Tibial nerve (tissue), 4 donors: ENCODE measurements at regions not wholly inside any gene's neighbourhood (a gene's known extent, or its start where the extent isn't known, plus 50 kb on each side); places are given as distances from the start of the nearest gene placed in this dataset.

Experiments used
- DNase-seq, 2 donors: peaks; one replicate each; pipeline ENCODE4 v3.0.0-alpha.2; 2019; ENCODE audit warnings: low spot score in 2 of 2
- H3K27ac ChIP-seq, 4 donors: fragments of 200-600 bp; sonication (generic) in 3 of 4; one replicate each; pipeline ENCODE4 v1.5.1; 2017 to 2019; ENCODE audit warnings: mild to moderate bottlenecking in 1 of 4
- H3K27me3 ChIP-seq, 2 donors: fragments of 200-600 bp; sonication (generic) in 1 of 2; one replicate each; pipeline versions ENCODE4 v1.5.1 to v1.6.0; 2017 to 2019
- H3K36me3 ChIP-seq, 3 donors: fragments of 200-600 bp; sonication (generic); one replicate each; pipeline ENCODE4 v1.5.1; 2018 to 2019
- H3K4me1 ChIP-seq, 4 donors: fragments of 200-600 bp; sonication (generic) in 3 of 4; one replicate each; pipeline ENCODE4 v1.5.1; 2017 to 2019
- H3K4me3 ChIP-seq, 4 donors: fragments of 200-600 bp; sonication (generic) in 3 of 4; one replicate each; pipeline ENCODE4 v1.5.1; 2017 to 2019; ENCODE audit warnings: mild to moderate bottlenecking in 1 of 4, moderate library complexity in 1 of 4
- H3K9me3 ChIP-seq, 4 donors: fragments of 200-600 bp; sonication (generic) in 3 of 4; one replicate each; pipeline ENCODE4 v1.5.1; 2017 to 2019
- EP300 ChIP-seq, 2 donors: sonication (generic); formaldehyde crosslinking; IDR thresholded peaks; one replicate each; pipeline ENCODE4 v1.6.1; 2017; ENCODE audit warnings: antibody characterized with exemption in 2 of 2, mild to moderate bottlenecking in 1 of 2
- POLR2A ChIP-seq, 2 donors: fragments of 450-650 bp; IDR thresholded peaks; one replicate each; pipeline ENCODE4 v1.6.1; 2017; ENCODE audit warnings: antibody characterized with exemption in 2 of 2, mild to moderate bottlenecking in 2 of 2, moderate library complexity in 2 of 2
- WGBS, 2 donors: methylation state at CpG; one replicate each; pipeline ENCODE4 v1.1.5; 2018; 5-methylcytosine and 5-hydroxymethylcytosine counted together
- TF ChIP-seq, protein P1 (sequence below), 5 experiments: fragments of 200-600 bp in 3 of 5; fragments of 450-650 bp in 2 of 5; sonication (generic) in 3 of 5; IDR thresholded peaks; one replicate each; pipeline ENCODE4 v1.5.1; 2016 to 2019; ENCODE audit warnings: antibody characterized with exemption in 5 of 5, mild to moderate bottlenecking in 3 of 5, moderate library complexity in 2 of 5

DNA sequence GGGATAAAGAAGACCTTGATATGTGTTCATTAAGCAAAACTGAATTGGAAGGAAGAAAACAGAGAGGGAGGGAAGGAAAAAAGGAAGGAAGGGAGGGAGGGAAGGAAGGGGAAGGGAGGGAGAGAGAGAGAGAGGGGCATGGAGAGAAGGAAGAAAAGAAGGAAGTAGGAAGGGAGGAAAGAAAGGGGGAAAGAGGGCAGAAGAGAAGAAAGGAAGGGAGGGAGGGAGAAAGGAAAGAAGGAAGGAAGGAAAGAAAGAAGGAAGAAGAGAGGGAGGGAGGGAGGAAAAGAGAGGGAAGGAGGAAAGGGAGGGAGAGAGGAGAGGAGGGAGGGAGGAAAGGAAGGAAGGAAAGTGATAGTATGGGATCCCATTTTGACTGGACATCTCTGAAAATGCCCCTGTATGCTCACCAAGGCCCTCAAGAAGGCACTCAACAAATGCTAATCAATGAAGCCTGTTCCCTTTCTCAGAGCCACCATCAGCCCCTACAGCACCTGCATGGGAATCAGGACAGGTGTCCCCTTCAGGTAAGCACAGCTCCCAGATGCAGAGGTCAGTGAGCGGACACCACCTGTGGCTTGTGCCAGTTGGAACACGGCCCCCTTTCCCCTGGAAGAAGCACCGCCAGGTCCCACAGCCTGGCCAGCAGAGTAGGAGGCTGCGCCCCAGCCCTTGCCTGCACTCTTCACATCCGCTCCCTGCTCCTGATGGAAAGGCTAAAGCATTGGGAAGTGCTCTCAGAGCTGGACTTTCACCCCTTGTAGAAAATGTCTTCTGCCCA is 161.4 kb upstream of the DIO3 start:
- H3K27ac ChIP-seq, result no peak overlapping the region
- TF ChIP-seq, protein P1, sequence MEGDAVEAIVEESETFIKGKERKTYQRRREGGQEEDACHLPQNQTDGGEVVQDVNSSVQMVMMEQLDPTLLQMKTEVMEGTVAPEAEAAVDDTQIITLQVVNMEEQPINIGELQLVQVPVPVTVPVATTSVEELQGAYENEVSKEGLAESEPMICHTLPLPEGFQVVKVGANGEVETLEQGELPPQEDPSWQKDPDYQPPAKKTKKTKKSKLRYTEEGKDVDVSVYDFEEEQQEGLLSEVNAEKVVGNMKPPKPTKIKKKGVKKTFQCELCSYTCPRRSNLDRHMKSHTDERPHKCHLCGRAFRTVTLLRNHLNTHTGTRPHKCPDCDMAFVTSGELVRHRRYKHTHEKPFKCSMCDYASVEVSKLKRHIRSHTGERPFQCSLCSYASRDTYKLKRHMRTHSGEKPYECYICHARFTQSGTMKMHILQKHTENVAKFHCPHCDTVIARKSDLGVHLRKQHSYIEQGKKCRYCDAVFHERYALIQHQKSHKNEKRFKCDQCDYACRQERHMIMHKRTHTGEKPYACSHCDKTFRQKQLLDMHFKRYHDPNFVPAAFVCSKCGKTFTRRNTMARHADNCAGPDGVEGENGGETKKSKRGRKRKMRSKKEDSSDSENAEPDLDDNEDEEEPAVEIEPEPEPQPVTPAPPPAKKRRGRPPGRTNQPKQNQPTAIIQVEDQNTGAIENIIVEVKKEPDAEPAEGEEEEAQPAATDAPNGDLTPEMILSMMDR (IDR thresholded peaks at IDR 0.05), result no peak
- TF ChIP-seq EP300 (IDR thresholded peaks at IDR 0.05), result no peak
- TF ChIP-seq POLR2A (IDR thresholded peaks at IDR 0.05), result no peak
- H3K4me1 ChIP-seq, result peaks cover 0 to 11% (median 0%) of the 10 kb centered on the region in 4 donors
- H3K9me3 ChIP-seq, result no peaks in the 10 kb centered on the region
- DNase-seq, result no peak
- 90 to 93% methylated on average over 5 of the region's 5 CpGs for WGBS, 2 donors
- no peak overlapping the region for H3K4me3 ChIP-seq
- H3K27me3 ChIP-seq, result no peaks in the 10 kb centered on the region
- H3K36me3 ChIP-seq, result no peaks in the 10 kb centered on the region

DNA sequence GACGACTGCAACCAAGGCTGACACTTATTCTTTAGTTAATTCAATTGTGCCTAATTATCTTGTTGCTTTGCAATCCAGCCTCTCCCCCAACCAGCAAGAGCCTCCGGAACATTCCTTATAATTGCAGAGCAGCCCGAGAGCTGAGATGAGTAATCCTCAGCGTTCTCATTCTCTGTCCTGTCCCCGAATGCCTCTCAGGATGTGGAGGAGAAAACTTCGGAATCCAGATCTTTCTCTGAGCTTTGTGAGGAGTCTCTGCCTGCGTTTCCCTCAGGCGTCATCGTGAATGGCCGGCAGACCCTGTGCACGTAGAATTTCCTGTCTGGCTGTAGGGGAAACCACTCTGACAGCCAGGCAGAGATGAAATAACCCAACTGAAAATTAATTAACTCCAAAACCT is 160.5 kb upstream of the DIO3 start:
- Histone ChIP-seq H3K4me3 (no peak overlapping the region), H3K4me1 (peaks cover 0 to 11% (median 2%) of the 10 kb centered on the region in 4 donors), H3K27ac (no peak overlapping the region), H3K36me3 (no peaks in the 10 kb centered on the region), H3K9me3 (no peaks in the 10 kb centered on the region), H3K27me3 (no peaks in the 10 kb centered on the region)
- TF ChIP-seq POLR2A (IDR thresholded peaks at IDR 0.05) (no peak), EP300 (IDR thresholded peaks at IDR 0.05) (no peak)
- TF ChIP-seq, protein P1 (IDR thresholded peaks at IDR 0.05), result no peak
- DNase-seq, result no peak
- WGBS, 2 donors, result 5% methylated on average over 11 of the region's 11 CpGs

DNA sequence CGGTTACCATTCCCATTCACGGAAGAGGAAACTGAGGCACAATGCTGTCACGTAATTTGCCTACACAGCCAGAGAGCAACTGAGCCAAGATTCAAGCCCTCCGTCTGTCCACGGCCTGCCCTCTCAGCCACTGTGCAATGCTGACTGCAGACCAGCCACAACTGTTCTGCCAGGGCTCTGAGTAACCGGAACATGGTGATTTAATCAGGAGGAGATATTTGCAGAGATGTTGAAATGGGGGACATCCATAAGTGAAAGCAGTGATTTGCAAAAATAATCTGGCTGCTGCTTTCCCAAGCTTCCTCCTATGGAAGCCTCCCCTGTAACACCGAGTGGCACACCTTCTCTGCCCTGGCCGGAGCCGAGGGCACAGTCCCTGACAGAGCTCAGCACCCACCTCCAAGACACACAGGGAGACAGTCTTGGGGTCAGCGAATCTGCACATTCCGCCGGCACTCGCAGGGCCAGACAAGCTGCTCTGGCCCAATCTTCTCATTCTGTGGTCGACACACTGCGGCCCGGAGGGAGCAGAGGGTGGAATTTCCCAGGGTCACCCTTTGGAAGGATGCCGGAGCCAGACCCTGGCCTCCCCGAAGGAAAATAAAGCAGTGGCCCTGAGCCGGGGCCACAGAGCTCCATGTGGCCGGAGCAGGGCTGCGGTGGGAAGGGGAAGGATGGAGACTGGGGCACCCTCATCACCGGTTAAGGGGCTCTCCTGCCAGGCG is 158.2 kb upstream of the DIO3 start:
- Histone ChIP-seq H3K27ac (no peak overlapping the region), H3K4me3 (no peak overlapping the region), H3K36me3 (no peaks in the 10 kb centered on the region), H3K4me1 (peaks cover 0 to 21% (median 3%) of the 10 kb centered on the region in 4 donors), H3K9me3 (no peaks in the 10 kb centered on the region), H3K27me3 (peaks cover 0 to 4% of the 10 kb centered on the region in 2 donors)
- TF ChIP-seq EP300 (IDR thresholded peaks at IDR 0.05) (no peak), POLR2A (IDR thresholded peaks at IDR 0.05) (no peak)
- TF ChIP-seq, protein P1 (IDR thresholded peaks at IDR 0.05), result no peak
- WGBS, 2 donors, result 63 to 88% methylated on average over 23 of the region's 23 CpGs
- DNase-seq, result no peak

DNA sequence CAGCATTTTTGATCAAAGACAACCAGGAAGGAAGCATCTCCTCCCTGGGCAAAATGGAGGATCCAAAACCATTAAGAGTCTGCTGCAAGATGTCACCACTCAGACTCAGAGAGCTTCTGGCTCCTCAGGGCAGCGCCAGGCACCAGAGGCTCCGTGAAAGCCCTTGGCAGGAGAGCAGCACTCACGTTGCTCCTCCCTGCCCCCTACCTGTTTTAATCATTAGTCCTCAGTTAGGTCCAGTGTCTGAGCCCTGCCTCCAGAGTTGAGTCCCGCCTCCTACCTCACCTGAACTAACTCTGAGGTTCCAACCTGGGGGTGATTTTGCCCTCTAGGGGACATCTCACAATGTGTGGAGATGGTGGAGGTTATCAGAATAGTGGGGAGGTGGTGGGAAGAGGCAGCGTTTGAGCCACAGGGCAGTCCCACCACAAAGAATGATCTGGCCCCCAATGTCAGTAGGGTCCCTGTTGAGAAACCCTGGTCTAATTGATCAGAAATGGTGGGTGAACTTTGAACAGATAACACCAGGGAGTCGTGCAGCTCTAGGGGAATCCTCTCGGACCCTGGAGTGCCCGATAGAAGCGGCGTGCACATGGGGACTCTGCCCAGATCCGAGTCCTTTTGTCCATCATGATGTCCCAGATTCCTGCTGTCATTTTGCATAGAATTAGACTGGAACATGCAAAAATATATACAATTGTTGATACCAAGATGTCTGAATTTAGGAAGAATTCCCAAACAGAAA is 156.7 kb upstream of the DIO3 start:
- Histone ChIP-seq H3K9me3 (no peaks in the 10 kb centered on the region), H3K36me3 (no peaks in the 10 kb centered on the region), H3K4me1 (peaks cover 0 to 26% (median 3%) of the 10 kb centered on the region in 4 donors), H3K4me3 (no peak overlapping the region), H3K27ac (no peak overlapping the region), H3K27me3 (peaks cover 0 to 4% of the 10 kb centered on the region in 2 donors)
- TF ChIP-seq EP300 (IDR thresholded peaks at IDR 0.05) (no peak), POLR2A (IDR thresholded peaks at IDR 0.05) (no peak)
- TF ChIP-seq, protein P1 (IDR thresholded peaks at IDR 0.05), result no peak
- DNase-seq, result no peak
- WGBS, 2 donors, result 71 to 80% methylated on average over 11 of the region's 11 CpGs
